Parathyroid adenoma (tissue), 2 donors: ENCODE measurements at regions not wholly inside any gene's neighbourhood (a gene's known extent, or its start where the extent isn't known, plus 50 kb on each side); places are given as distances from the start of the nearest gene placed in this dataset.

Experiments
- H2AFZ ChIP-seq: fragments of 300-600 bp; sonication (generic); one replicate; pipeline ENCODE4 v1.7.0; 2017; ENCODE audit warnings: antibody characterized with exemption, mild to moderate bottlenecking
- H3K27ac ChIP-seq: fragments of 300-600 bp; sonication (generic); one replicate; pipeline ENCODE4 v1.7.0; 2017
- H3K27me3 ChIP-seq: fragments of 300-600 bp; sonication (generic); one replicate; pipeline ENCODE4 v1.7.0; 2017; ENCODE audit warnings: low read length; ENCODE audit not compliant: control insufficient read depth, insufficient read depth
- H3K36me3 ChIP-seq: fragments of 300-600 bp; sonication (generic); one replicate; pipeline ENCODE4 v1.7.0; 2017; ENCODE audit warnings: low read length; ENCODE audit not compliant: control insufficient read depth, insufficient read depth
- H3K4me1 ChIP-seq: fragments of 300-600 bp; sonication (generic); one replicate; pipeline ENCODE4 v1.7.0; 2017; ENCODE audit warnings: control low read depth
- H3K4me2 ChIP-seq: fragments of 300-600 bp; sonication (generic); one replicate; pipeline ENCODE4 v1.7.0; 2017; ENCODE audit warnings: low read length
- H3K4me3 ChIP-seq: fragments of 300-600 bp; sonication (generic); one replicate; pipeline ENCODE4 v1.7.0; 2017; ENCODE audit warnings: low read depth, low read length
- H3K79me2 ChIP-seq: fragments of 300-600 bp; sonication (generic); one replicate; pipeline ENCODE4 v1.7.0; 2017; ENCODE audit warnings: control low read depth
- H3K9ac ChIP-seq: fragments of 300-600 bp; sonication (generic); one replicate; pipeline ENCODE4 v1.7.0; 2017; ENCODE audit warnings: mild to moderate bottlenecking
- H3K9me3 ChIP-seq: fragments of 300-600 bp; sonication (generic); one replicate; pipeline ENCODE4 v1.7.0; 2017; ENCODE audit warnings: low read length; ENCODE audit not compliant: control insufficient read depth
- CTCF ChIP-seq: fragments of 300-600 bp; sonication (generic); IDR thresholded peaks from one replicate; pipeline ENCODE4 v1.7.0; 2017; ENCODE audit warnings: antibody characterized with exemption, mild to moderate bottlenecking
- donor health status: primary hyperparathyroidism.

GRCh38 chr9:117951127-117951526 lies 246.9 kb downstream of the TLR4 start:
- Histone ChIP-seq H3K27ac (no peak overlapping the region), H2AFZ (no peak overlapping the region), H3K79me2 (no peaks in the 10 kb centered on the region), H3K4me3 (no peak overlapping the region), H3K9me3 (no peaks in the 10 kb centered on the region), H3K36me3 (no peaks in the 10 kb centered on the region), H3K4me2 (no peak overlapping the region), H3K9ac (no peak overlapping the region), H3K27me3 (no peaks in the 10 kb centered on the region), H3K4me1 (no peaks in the 10 kb centered on the region)
- TF ChIP-seq CTCF, result no peak

- Histone ChIP-seq H3K9me3 (no peaks in the 10 kb centered on the region), H3K79me2 (no peaks in the 10 kb centered on the region), H3K9ac (no peak overlapping the region), H3K4me3 (no peak overlapping the region), H3K4me1 (no peaks in the 10 kb centered on the region), H3K27me3 (no peaks in the 10 kb centered on the region), H2AFZ (no peak overlapping the region), H3K4me2 (no peak overlapping the region), H3K36me3 (no peaks in the 10 kb centered on the region), H3K27ac (no peak overlapping the region)
- no peak for TF ChIP-seq CTCF
Measured at GRCh38 chr9:117952581-117952980, 248.4 kb downstream of the TLR4 start.

- Histone ChIP-seq H3K27ac (no peak overlapping the region), H3K4me3 (no peak overlapping the region), H3K4me1 (no peaks in the 10 kb centered on the region), H3K79me2 (no peaks in the 10 kb centered on the region), H3K9me3 (no peaks in the 10 kb centered on the region), H3K9ac (no peak overlapping the region), H3K36me3 (no peaks in the 10 kb centered on the region), H2AFZ (no peak overlapping the region), H3K4me2 (no peak overlapping the region), H3K27me3 (no peaks in the 10 kb centered on the region)
- no peak for TF ChIP-seq CTCF
Measured at GRCh38 chr9:117957267-117957666, 253.1 kb downstream of the TLR4 start.

GRCh38 chr9:117958726-117959125 lies 254.5 kb downstream of the TLR4 start:
- no peak overlapping the region for H3K4me2 ChIP-seq
- H3K36me3 ChIP-seq, result no peaks in the 10 kb centered on the region
- H3K27ac ChIP-seq, result no peak overlapping the region
- H3K4me3 ChIP-seq, result no peak overlapping the region
- no peak for TF ChIP-seq CTCF
- no peak overlapping the region for H3K9ac ChIP-seq
- H3K79me2 ChIP-seq, result no peaks in the 10 kb centered on the region
- H3K9me3 ChIP-seq, result no peaks in the 10 kb centered on the region
- no peak overlapping the region for H2AFZ ChIP-seq
- no peaks in the 10 kb centered on the region for H3K27me3 ChIP-seq
- H3K4me1 ChIP-seq, result no peaks in the 10 kb centered on the region

- H3K9ac ChIP-seq, result no peak overlapping the region
- no peak for TF ChIP-seq CTCF
- H3K4me3 ChIP-seq, result no peak overlapping the region
- H3K4me1 ChIP-seq, result no peaks in the 10 kb centered on the region
- H3K27ac ChIP-seq, result no peak overlapping the region
- no peaks in the 10 kb centered on the region for H3K36me3 ChIP-seq
- no peak overlapping the region for H3K4me2 ChIP-seq
- no peaks in the 10 kb centered on the region for H3K27me3 ChIP-seq
- H3K79me2 ChIP-seq, result no peaks in the 10 kb centered on the region
- H2AFZ ChIP-seq, result no peak overlapping the region
- H3K9me3 ChIP-seq, result no peaks in the 10 kb centered on the region
Measured at GRCh38 chr9:117963493-117964090, 259.4 kb downstream of the TLR4 start.
